ENCODE measurements at regions not wholly inside any gene's neighbourhood (a gene's known extent, or its start where the extent isn't known, plus 50 kb on each side); places are given as distances from the start of the nearest gene placed in this dataset.
"Not testable (repeated sequence)": the region's sequence is repeated elsewhere in the genome, so short reads cannot be mapped to it uniquely, and the experiment has no call there.

DNA sequence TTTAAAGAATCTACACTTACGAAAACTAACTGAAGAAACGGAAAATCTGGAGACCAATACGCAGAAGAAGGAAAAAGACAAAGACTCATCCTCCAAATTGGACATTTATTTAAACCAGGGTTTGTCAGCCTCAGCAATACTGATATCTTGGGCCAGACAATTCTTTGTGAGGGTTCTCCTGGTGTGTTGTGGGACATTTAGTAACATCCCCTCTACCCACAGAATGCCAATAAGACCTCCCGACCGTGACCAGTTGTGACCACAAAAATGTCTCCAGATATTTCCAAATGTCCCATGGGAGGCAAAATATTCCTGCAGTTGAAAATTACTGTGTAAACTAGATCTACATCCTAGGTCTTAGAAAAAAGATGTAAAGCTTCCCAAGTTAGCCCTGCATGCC is 50.3 kb upstream of the ZSCAN2 start:
- DNase-seq, result not testable (repeated sequence)

Data from NCI-H1105 (cell line).